Fibroblast of villous mesenchyme (primary cell): ENCODE measurements at regions not wholly inside any gene's neighbourhood (a gene's known extent, or its start where the extent isn't known, plus 50 kb on each side); places are given as distances from the start of the nearest gene placed in this dataset.

Source experiments
- DNase-seq: peaks from one replicate; pipeline ENCODE4 v3.0.0-alpha.2; 2010; ENCODE audit warnings: low read depth
- H3K4me3 ChIP-seq: 2 replicates; pipeline ENCODE4 v1.5.1; 2011; ENCODE audit warnings: low read depth, mild to moderate bottlenecking, low read length
- CTCF ChIP-seq: IDR thresholded peaks from 2 replicates; pipeline ENCODE4 v1.5.1; 2012; ENCODE audit warnings: low read depth, mild to moderate bottlenecking, low read length; ENCODE audit not compliant: insufficient read depth

GRCh38 chr4:11507920-11508319 is 79.2 kb upstream of the HS3ST1 start:
- DNase-seq = no peak
- TF ChIP-seq CTCF = no peak
- H3K4me3 ChIP-seq = no peak overlapping the region

- no peak overlapping the region for H3K4me3 ChIP-seq
- no peak for TF ChIP-seq CTCF
Observed at GRCh38 chr4:11506194-11506593, 77.5 kb upstream of the HS3ST1 start.

DNA sequence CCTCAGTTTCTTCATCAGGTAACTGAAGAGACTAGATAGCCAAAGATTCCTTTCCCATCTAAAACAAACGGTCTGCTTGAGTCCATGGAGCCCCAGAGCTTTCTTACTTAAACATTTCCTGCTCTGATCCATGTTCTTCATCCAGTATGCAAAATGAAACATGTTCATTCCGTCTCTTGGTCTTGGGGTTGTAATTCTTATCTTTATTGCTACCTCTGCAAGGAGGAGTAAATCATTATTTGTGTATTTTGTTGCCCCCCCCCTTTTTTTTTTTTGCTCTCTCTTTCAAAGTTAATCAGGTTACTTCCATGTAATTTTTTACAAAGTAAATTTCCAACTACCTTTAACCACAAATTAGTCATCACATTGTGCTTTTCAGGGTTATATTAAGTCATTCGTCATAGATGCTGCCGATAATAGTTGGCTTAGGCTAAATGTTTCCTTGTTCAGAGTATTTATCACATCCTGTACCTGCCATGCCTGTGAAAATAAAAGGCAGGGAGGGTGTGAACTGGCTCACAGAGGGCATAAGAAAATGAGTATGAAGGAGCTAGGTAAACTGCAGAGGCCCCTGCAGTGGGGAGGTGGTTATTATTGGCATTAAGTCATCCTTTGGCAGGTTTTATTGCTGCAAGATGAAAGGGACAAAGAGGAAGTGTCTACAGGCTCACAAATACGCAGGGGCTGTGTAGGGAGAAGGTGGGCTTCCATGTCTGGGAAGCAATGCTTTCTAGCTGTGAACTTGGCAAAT is 76.7 kb upstream of the HS3ST1 start:
- no peak for TF ChIP-seq CTCF
- no peak overlapping the region for H3K4me3 ChIP-seq
- peak; percentile 50 for DNase-seq

More at GRCh38 chr4:11506194-11506593, 77.5 kb upstream of the HS3ST1 start:
- no peak for DNase-seq

- DNase-seq = no peak
- no peak for TF ChIP-seq CTCF
- no peak overlapping the region for H3K4me3 ChIP-seq
Observed at GRCh38 chr4:11503166-11503565, 74.5 kb upstream of the HS3ST1 start.

- DNase-seq = no peak
- no peak for TF ChIP-seq CTCF
- H3K4me3 ChIP-seq = no peak overlapping the region
Observed at GRCh38 chr4:11497972-11498371, 69.3 kb upstream of the HS3ST1 start.

GRCh38 chr4:11497212-11497806 is 68.6 kb upstream of the HS3ST1 start:
- TF ChIP-seq CTCF = no peak
- H3K4me3 ChIP-seq = no peak overlapping the region
- no peak for DNase-seq
